NCI-H2081 (cell line): ENCODE measurements at regions not wholly inside any gene's neighbourhood (a gene's known extent, or its start where the extent isn't known, plus 50 kb on each side); places are given as distances from the start of the nearest gene placed in this dataset.
"Not testable (repeated sequence)": the region's sequence is repeated elsewhere in the genome, so short reads cannot be mapped to it uniquely, and the experiment has no call there.

Experiments used
- DNase-seq, 2 experiments: peaks; one replicate each; lab custom pipeline; 2025; lab: John Stamatoyannopoulos, UW

DNA sequence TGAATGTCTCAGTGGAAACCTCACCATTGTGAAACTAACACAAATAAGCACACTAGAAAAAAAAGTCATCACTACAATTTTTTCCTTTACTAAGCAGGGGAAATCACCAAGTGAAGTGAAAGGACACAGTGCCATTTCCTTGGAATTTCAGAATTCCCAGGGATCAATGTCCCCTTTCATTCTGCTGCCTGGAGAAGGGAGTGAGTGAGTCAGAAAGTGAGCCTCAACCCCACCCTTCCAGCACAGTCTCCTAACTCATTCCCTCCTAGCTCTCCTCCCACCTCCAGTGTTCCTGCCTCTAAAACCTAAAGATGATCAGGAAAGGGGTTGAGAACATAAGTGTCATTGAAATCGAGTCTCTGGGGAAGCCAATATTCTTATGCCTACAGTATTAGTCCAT lies 608.5 kb downstream of the RNF144A start:
- DNase-seq, result no peak

DNA sequence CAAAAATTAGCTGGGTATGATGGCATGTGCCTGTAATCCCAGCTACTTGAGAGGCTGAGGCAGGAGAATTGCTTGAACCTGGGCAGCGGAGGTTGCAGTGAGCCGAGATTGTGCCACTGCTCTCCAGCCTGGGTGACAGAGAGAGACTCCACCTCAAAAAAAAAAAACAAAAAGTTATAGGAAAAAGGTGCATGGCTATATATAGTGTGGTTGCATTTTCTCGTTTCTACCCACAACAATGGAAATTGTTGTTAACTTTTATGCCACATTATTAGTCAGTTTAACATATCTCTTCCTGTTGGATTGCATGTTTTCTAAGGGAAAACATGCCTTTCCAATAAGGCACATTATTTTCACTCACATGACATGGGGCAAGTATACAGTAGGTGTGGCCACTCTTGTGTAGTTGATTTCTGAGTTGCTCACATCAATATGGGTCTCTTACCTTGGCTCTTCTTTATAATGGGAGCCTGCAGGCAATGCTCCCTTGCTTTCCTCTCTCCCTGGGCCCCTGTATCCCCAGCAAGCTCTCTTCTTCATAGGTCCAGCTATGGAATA lies 610.0 kb downstream of the RNF144A start:
- no peak for DNase-seq

DNA sequence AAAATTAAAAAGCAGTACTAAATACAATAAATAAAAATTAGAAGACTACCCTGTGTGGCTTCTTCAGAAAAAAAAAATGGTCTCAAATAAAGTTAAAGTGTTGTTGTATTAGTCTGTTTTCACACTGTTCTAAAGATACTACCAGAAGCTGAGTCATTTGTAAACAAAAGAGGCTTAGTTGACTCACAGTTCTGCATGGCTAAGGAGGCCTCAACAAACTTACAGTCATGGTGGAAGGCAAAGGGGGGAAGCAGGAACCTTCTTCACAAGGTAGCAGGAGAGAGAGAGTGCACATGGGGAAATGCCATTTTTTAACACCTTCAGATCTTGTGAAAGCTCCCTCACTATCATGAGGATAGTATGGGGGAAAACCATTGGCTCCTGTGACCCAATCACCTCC lies 612.8 kb downstream of the RNF144A start:
- no peak for DNase-seq

DNA sequence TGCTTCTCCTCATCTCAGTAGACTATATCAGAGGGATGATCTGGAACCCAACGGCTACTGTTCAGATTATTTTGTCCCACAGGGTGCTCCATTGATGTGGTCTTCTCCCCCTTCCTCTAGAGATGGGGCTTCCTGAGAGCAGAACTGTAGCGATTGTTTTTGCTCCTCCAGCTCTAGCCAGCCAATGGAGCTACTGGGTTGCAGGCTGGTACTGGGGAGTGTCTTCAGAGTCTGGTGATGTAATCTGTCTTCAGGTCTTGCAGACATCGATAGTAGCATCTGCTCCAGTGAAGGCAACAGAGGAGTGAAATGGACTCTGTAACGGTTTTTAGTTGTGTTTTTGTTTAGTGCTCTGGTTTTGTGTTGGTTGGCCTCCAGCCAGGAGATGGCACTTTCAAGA lies 621.9 kb downstream of the RNF144A start:
- DNase-seq, result no peak

DNA sequence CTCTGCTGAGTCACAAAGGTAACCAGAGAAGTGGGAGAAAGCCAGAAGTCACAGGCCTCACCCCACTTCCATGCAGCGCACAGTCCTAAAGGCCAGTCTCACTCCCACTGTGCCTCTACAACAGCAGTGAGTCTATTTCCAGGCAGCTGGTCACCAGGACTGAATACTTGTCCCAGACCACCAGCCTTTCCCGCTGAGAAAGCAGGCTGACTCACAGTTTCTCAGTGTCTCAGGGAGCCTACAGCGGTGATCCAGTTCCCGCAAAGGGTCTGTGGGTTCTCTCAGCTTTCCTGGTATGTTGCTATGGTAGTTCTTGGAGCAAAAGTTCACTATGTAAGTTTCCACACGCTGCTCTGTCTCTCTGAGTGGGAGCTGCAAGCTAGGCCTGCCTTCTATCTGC lies 622.5 kb downstream of the RNF144A start:
- DNase-seq, result no peak

DNA sequence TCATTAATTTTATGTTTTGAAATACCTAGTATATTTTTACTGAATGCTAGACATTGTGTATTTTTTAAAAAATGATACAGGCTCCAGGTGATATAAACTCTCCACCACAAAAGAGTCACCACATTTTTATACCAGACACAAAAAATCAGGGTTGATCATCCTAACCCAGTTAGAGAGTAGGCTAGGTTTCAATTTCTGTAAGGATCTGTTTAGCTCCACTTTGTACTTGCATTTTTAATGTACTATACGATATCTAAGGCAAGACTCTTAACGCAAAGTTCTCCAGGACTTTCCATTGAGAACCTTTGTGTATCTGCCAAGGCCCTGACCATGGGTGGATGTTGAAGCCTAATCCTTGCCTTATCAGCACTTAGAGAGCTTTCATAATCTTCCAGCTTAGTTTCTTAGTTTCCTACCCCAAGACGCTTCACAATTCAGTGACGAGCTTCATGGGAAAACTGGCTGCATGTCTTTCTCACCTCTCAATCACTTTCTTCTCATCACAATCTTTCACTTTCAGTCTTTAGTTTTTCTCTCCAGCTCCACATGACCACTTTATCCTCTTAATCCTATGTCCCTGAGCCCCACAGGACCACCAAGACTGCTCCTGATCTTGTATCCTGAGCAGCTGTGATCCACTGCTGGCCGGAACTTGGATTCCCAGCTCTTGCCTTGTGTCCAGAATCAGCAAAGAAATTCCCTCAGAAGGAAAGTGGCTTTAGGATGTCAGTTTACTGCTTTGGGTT lies 635.8 kb downstream of the RNF144A start:
- DNase-seq, result no peak

DNA sequence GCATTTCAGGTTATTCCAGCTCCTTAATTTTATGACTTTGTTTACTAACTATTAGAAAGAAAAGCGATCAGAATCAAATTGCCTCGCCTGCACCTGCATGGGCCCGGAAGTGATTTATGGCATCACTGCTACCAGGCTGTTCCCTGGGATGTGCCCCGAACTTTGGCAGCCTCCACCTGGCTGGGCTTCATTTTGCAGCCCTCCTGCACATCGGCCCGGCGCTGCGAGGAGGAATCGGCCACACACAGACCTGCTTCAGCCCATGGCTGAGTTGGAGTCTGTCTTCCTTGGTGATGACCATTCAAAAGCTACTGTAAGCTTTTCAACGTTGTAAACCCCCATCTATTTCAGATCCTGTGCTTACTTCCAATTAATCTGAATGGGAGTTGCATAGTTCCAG lies 638.0 kb downstream of the RNF144A start:
- no peak for DNase-seq

DNA sequence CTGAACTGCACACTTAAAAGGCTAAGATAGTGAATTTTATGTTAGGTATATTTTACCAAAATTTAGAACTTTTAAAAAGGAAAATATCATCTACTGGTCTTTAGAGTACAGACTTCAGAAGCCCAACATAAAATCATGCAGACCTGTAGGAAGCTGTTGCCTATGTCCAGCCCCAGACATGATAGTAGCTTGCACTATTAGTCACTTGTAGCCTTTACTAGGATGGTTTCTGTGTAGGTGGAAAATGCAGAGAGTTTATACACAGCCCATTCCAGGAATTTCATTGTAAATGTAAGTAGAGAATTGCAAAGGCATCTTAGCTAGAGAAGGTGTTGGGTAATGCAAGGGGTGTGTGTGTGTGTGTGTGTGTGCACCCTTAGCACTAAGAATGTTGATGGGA lies 640.2 kb downstream of the RNF144A start:
- no peak for DNase-seq

DNA sequence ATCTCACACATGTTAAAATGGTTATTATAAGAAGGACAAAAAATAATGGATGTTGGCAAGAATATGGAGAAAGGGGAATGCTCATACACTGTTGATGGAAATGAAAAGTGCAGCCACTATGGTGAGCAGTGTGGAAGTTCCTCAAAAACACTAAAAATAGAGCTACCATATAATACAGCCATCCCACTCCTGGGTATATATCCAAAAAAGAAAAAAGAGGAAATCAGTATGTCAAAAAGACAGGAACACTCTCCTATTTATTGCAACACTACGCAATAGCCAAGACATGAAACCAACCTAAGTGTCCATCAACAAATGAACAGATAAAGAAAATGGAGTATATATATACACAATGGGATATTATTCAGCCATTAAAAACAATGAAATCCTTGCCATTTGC lies 642.6 kb downstream of the RNF144A start:
- no peak for DNase-seq

DNA sequence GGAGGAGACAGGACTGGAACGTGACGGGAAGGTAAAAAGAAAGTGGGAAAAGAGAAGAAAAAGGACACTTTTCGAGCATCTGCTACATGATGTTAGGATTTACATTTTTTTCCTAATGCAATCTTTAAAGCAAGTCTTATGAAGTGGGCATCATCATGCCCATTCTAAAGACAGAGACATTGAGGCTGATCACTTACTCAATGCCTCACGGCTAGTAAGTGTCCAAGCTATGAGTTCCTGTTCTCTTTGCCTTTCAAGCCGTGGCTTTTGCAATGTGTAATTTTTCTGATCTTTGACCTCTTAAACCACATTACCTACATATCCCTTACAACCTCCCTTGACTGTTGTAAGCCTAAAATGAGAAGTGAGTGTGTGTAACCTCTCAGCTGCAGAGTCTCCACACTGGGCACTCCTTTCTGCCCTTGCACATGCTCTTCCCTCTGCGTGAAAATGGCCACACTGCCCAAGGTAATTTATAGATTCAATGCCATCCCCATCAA lies 649.2 kb downstream of the RNF144A start:
- DNase-seq, result no peak

DNA sequence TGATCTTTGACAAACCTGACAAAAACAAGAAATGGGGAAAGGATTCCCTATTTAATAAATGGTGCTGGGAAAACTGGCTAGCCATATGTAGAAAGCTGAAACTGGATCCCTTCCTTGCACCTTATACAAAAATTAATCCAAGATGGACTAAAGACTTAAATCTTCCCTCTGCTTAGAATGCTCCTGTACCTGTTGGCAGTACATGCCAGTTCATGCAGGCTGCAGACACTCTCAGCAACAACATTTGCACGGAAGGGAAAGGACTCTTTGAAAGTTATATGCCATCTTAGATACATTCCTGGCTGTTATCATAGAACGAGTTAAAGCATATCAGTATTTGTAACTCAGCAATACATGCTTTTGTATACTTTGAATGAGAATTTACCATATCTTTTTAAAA lies 649.9 kb downstream of the RNF144A start:
- DNase-seq, result not testable (repeated sequence)

DNA sequence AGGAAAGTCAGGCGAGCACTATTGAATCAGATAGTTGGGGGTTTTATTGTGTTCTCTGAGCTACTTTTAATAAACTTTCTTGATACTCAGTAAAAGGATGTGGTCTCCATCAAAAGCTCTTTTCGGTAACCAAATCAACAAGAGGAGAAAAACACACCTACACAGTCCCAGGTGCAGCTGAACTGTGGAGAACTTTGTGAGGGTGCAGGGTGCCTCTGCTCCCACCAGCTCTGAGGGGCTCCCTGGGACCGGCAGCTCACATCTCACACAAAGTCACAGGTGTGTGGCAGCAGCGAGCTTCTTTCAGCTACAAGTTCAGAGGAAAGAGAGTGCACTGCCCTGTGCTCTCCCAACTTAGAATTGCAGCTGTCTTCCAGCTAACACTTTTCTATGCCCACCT lies 650.4 kb downstream of the RNF144A start:
- DNase-seq, result no peak

DNA sequence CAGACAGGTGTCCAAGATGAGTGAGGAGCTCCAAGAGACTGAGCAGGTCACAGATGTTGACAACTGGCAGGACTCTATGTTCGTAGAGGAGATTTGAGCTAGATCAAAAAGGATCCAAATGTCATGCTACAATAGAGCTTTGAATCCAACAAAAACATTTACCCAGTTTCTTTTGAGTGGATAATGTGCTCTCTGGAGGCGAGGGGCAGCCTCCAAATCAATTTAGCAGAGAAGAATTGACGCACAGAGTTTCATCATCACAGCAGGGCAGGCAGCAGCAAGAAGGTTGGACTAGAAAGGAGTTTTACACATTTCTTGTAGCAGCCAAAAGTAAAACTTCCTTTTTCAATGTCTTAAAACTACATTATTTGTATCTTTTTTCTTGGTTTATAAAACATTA lies 653.0 kb downstream of the RNF144A start:
- no peak for DNase-seq

DNA sequence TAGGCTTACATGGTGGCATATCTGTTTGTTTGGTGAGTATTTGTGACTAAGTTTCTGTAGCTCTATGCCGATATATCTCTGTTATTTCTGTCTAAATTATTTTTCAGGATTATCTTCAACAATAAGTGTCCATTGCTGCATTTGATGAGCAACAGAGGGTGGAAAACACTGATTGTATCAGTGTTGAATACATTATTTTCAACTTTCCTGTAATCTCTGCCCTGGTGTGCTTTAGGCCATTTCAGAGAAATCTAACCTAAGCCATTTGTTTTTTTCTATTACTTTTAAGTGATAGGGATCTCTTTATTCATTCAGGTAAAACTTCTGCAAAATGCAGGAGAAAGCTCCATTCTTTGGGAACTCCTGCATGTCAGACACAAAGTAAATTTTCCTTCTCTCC lies 654.5 kb downstream of the RNF144A start:
- DNase-seq, result no peak

DNA sequence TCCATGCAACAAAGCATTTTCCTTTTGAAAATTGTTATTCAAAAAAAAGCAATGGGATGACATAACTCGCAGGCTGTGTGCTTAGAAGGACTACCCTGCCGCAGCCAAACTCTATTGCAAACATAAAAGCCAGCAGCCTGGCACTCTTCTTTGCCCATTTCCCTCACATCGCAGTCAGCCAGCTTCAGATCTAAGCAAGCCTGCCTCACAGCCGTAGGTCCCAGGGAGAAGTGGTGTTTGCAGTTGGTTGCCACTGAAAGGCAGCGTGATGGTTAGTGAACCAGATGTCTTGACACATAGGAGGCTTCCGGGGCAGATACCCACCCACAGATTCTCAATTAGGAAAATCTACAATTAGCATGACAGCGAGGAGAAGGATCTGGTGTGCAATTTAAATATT lies 655.2 kb downstream of the RNF144A start:
- peak in 1 of 2 experiments; percentile 50 for DNase-seq

DNA sequence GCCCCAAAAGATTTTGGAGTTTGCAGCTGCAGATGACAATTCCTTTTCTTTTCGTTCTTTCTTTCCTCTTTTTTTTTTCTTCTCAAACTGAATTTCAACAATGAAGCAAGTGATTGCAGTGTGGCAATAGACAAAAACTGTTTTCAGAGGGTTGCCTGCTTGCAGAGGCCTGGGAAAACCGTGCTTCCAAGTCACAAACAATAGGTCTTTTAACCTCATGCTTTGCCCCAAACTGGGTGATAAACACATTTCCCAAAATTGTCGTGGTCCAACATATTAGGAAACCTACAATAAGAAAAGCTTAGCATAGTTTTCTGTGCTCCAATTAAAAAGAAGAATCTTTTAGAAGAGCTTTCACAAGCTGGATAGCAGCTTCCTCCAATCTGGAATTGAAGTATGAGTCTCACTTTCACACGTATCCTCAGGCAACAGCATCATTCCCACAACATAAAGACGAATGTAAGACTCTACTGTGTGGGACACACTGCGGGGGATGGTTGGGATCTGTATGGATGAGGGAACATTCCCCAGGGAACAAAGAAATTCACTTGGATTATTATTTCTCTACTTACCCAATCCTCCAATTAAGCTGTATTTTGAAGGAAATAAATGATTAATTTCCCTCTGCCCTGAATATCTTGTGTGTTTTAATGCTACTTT lies 656.1 kb downstream of the RNF144A start:
- DNase-seq, result no peak

DNA sequence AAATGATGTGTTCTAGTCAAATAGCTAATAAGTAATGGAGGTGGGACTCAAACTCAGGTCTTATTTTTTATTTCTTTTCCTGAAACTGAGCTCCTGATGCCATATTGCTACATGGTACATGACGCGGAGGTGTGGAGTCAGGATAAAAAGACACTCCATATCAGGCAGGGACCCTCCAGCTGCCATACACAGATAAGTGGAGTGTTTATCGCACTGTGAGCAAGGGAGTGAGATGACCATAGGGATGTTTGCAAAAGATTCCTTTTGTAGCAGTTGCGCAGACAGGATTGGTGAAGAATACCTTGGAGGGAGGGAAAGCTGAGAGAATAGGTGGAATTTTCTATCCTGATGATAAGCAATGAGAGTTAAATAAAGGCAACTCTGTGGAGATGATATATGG lies 657.2 kb downstream of the RNF144A start:
- DNase-seq, result no peak

DNA sequence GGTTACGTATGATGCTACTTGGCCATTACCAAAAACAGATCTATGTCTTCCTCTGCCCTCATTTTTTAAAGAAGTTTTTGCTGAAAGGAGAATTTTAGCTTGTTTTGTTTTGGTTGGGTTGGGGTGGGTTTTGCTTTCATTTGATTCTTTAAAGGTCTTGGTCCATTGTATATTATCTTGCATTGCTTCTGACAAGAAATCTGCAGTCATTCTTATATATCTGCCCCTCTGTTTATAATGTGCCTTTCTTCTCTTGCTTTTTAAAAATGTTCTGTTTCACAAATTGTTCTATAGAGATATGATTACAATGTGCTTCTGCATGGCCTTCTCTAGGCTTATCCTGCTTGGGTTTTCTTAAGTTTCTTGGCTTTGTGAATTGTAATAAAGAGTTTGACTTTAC lies 660.6 kb downstream of the RNF144A start:
- DNase-seq, result no peak

DNA sequence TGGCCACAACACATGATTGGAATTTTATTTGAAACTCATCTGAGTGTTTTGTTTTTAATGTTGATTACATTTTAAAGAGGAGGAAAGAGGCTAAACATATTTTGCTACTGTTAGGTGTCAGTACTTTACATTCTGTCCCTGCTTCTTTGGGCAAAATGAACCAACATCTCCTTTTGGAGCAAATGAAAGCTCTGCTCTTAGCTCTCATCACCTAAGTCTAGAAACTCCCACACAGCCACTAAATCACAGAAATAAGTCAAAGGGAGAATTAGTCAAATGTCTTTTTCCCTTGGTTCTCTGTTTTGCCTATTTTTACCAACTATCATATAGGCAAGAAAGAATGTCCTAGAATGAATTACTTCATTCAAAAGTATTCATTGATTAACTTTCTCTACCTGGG lies 666.8 kb downstream of the RNF144A start:
- DNase-seq, result no peak

DNA sequence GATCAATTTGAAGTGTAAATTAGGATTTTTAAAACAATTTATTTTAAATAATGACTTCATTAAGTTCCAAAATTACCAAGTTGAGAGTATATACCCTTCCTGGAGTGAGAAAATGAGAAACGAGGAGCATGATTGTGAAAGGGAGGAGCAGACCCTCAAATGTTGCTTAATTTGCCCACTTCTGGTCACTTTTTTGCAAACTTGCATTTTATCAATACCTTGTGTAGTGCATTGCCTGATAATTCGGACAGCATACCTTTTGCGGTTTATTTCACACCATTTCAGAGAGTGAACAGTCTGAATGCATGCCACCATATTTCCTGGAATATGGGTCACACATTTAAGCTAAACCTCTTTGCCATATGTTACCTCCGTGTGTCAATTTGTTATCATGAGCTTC lies 669.7 kb downstream of the RNF144A start:
- no peak for DNase-seq

DNA sequence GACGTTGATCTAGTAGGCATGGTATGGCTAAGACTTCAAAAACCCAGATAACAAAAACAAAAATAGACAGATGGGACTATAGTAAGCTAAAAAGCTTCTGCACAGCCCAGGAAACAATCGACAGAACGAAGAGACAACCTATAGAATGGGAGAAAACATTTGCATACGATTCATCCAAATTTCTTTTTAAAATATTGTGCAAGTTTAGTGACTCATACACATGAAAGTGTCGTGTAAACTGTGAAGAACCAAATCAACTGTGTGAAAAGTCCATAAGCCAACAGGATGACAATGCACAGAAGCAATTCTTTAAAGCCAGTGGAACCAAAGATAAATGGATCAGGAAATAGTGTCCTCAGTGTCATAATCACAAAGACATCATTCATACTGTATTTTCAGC lies 671.1 kb downstream of the RNF144A start:
- no peak for DNase-seq

DNA sequence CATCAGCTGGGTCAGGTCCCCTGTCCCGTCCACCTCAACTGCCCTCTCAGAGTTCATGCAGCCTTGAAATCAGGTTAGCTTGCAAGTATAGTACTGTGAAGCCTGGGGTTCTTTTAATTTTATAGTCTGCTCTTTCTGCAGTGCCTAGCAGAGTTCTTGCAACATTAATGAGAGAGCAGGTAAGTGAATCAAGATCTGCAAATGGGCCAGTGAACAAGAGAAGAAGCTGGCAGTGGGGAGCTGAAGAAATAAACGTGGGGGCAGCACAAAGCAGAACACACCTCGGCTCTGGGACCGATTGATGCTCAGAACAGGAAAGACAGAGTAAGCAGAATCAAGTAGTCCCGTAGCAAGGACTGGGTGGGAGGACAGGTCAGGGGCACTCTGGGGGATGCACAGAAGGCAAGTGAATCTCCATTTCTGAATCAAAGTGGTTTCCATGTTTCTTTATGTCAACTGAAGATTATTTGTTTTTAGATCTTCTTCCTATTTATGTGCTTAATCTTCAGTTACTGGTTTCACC lies 675.5 kb downstream of the RNF144A start:
- no peak for DNase-seq

DNA sequence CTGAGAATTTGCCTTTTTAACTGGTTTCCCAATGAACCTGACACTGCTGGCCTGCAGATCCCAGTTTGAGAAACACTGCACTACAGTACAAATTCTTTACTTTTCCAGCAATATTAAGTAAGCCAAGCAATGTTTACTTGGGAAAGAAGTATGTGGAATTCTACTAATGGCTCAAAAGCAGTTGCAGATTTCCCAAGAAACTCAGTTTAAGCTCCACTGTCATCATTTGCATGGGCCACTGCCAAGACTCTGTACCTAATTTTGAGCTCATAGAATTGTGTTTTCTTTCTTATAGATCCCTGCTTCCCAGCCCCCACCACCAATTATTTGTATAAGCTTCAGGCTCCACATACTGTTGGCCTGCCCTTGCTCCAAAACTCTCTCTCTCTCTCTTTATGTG lies 676.1 kb downstream of the RNF144A start:
- DNase-seq, result peak in 1 of 2 experiments; percentile 34
